ENCODE measurements at regions not wholly inside any gene's neighbourhood (a gene's known extent, or its start where the extent isn't known, plus 50 kb on each side); places are given as distances from the start of the nearest gene placed in this dataset.

- ATAC-seq, result no peak
- FAIRE-seq, result no peak
- no TSS peak for BruUV-seq (replicated peaks)
- Histone ChIP-seq H3K27ac (ENCODE audit: extremely low read length, insufficient read depth, low read length) (no peak overlapping the region), H4K20me1 (ENCODE audit: insufficient read depth, low read length) (no peaks in the 10 kb centered on the region), H3K27me3 (ENCODE audit: control insufficient read depth in 1 of 2, insufficient read depth in 2 of 2, low read length in 2 of 2) (no peaks in the 10 kb centered on the region), H3K4me1 (ENCODE audit: insufficient read depth, low read length) (no peaks in the 10 kb centered on the region), H3K4me3 (replicated peaks in 1 of 3; ENCODE audit: insufficient read depth in 1 of 3, low read depth in 2 of 3, low read length in 3 of 3) (no peak overlapping the region), H3K79me2 (ENCODE audit: insufficient read depth, low read length) (no peaks in the 10 kb centered on the region), H3K9me3 (ENCODE audit: low read length) (no peaks in the 10 kb centered on the region), H3K36me3 (replicated peaks in 1 of 2; ENCODE audit: control insufficient read depth in 1 of 2, insufficient read depth in 2 of 2, low read length in 2 of 2) (no peaks in the 10 kb centered on the region), H3K9ac (ENCODE audit: insufficient read depth, low read depth, low read length) (no peak overlapping the region), H3K4me2 (ENCODE audit: low read depth, low read length) (no peak overlapping the region), H2AFZ (ENCODE audit: low read length) (no peak overlapping the region)
- DNase-seq (ENCODE audit: low spot score), result no peak
- ChIA-PET CTCF (ENCODE audit: low intra/inter-chr PET ratio, low total read pairs) (no interaction called here), POLR2A (no interaction called here)
- 8% methylated on average over 2 of the region's 2 CpGs for WGBS (ENCODE audit: low lambda C conversion rate)
- in situ Hi-C loops (cut with HindIII; ENCODE audit: extremely low pct_ligation_motif_present, low pct_unique_long_range_greater_than_20kb), result no loop called here
- intact Hi-C loops (cut with micrococcal nuclease; ENCODE audit: unreplicated experiment), result no loop called here
- no peak for TF ChIP-seq TCF7L2 (IDR thresholded peaks at IDR 0.05; ENCODE audit: low read depth, low read length)
- no peak for TF ChIP-seq TRAFD1 (CRISPR knock-in tag; IDR thresholded peaks at IDR 0.05; ENCODE audit: borderline replicate concordance)
- no peak for TF ChIP-seq ZNF570 (CRISPR knock-in tag; IDR thresholded peaks at IDR 0.05; ENCODE audit: borderline replicate concordance)
- TF ChIP-seq MLX (CRISPR knock-in tag; IDR thresholded peaks at IDR 0.05), result no peak
- no peak for TF ChIP-seq ZNF841 (CRISPR knock-in tag; IDR thresholded peaks at IDR 0.05; ENCODE audit: borderline replicate concordance)
- no peak for TF ChIP-seq NR3C1 (CRISPR knock-in tag; IDR thresholded peaks at IDR 0.05)
- no peak for TF ChIP-seq ZKSCAN1 (IDR thresholded peaks at IDR 0.05; ENCODE audit: low read length)
- no peak for TF ChIP-seq IRF9 (CRISPR knock-in tag; IDR thresholded peaks at IDR 0.05; ENCODE audit: borderline replicate concordance)
- TF ChIP-seq MXI1 (IDR thresholded peaks at IDR 0.05; ENCODE audit: borderline replicate concordance, low read depth, low read length), result no peak
- no peak for TF ChIP-seq ZBED4 (CRISPR knock-in tag; IDR thresholded peaks at IDR 0.05; ENCODE audit: borderline replicate concordance)
- TF ChIP-seq NCOA2 (CRISPR knock-in tag; IDR thresholded peaks at IDR 0.05), result no peak
- no peak for TF ChIP-seq THRA (CRISPR knock-in tag; IDR thresholded peaks at IDR 0.05; ENCODE audit: borderline replicate concordance)
- no peak for TF ChIP-seq ZNF337 (CRISPR knock-in tag; IDR thresholded peaks at IDR 0.05; ENCODE audit: borderline replicate concordance, low read depth)
- TF ChIP-seq KLF6 (CRISPR knock-in tag; IDR thresholded peaks at IDR 0.05), result no peak
Measured at GRCh38 chr10:129120441-129120840, 346.6 kb upstream of the MGMT start.

Measured in HepG2 (cell line).